GM19372 (cell line): ENCODE measurements at regions not wholly inside any gene's neighbourhood (a gene's known extent, or its start where the extent isn't known, plus 50 kb on each side); places are given as distances from the start of the nearest gene placed in this dataset.
"Not testable (repeated sequence)": the region's sequence is repeated elsewhere in the genome, so short reads cannot be mapped to it uniquely, and the experiment has no call there.

ENCODE experiments used
- ATAC-seq: cut with Tn5 transposase; IDR thresholded peaks from one replicate; pipeline ENCODE4 v1.9.1; 2021; ENCODE audit warnings: mild to moderate bottlenecking, low read depth, moderate library complexity; ENCODE audit not compliant: unreplicated experiment

- no peak for ATAC-seq
Observed at GRCh38 chr12:105479710-105480109, 149.2 kb downstream of the C12orf75 start.

- no peak for ATAC-seq
Observed at GRCh38 chr12:105480162-105480561, 149.7 kb downstream of the C12orf75 start.

GRCh38 chr12:105481392-105482300 lies 151.2 kb downstream of the C12orf75 start:
- ATAC-seq = no peak

- ATAC-seq = no peak
Observed at GRCh38 chr12:105482951-105483350, 152.5 kb downstream of the C12orf75 start.

GRCh38 chr12:105483691-105484090 lies 153.2 kb downstream of the C12orf75 start:
- no peak for ATAC-seq

GRCh38 chr12:105485321-105485910 lies 154.9 kb downstream of the C12orf75 start:
- no peak for ATAC-seq

GRCh38 chr12:105485921-105486320 lies 155.4 kb downstream of the C12orf75 start:
- no peak for ATAC-seq

- no peak for ATAC-seq
Observed at GRCh38 chr12:105487963-105488362, 157.5 kb downstream of the C12orf75 start.

GRCh38 chr12:105492591-105493545 lies 162.4 kb downstream of the C12orf75 start:
- ATAC-seq = no peak

GRCh38 chr12:105499205-105499604 lies 168.7 kb downstream of the C12orf75 start:
- no peak for ATAC-seq

- not testable (repeated sequence) for ATAC-seq
Observed at GRCh38 chr12:105500676-105501075, 170.2 kb downstream of the C12orf75 start.

- ATAC-seq = no peak
Observed at GRCh38 chr12:105502426-105502930, 172.0 kb downstream of the C12orf75 start.

GRCh38 chr12:105503619-105504018 lies 173.1 kb downstream of the C12orf75 start:
- ATAC-seq = no peak

GRCh38 chr12:105504286-105504685 lies 173.8 kb downstream of the C12orf75 start:
- no peak for ATAC-seq

GRCh38 chr12:105506678-105507310 lies 176.3 kb downstream of the C12orf75 start:
- no peak for ATAC-seq

GRCh38 chr12:105507311-105508038 lies 177.0 kb downstream of the C12orf75 start:
- no peak for ATAC-seq

GRCh38 chr12:105508096-105508495 lies 177.6 kb downstream of the C12orf75 start:
- no peak for ATAC-seq

GRCh38 chr12:105510526-105510925 lies 180.0 kb downstream of the C12orf75 start:
- ATAC-seq = no peak

GRCh38 chr12:105512861-105513260 lies 182.4 kb downstream of the C12orf75 start:
- not testable (repeated sequence) for ATAC-seq
